GM18507 (cell line): ENCODE measurements at regions not wholly inside any gene's neighbourhood (a gene's known extent, or its start where the extent isn't known, plus 50 kb on each side); places are given as distances from the start of the nearest gene placed in this dataset.

Experiments used
- DNase-seq: peaks from one replicate; pipeline ENCODE4 v3.0.0; 2011; ENCODE audit warnings: low read depth; ENCODE audit not compliant: insufficient read length; ENCODE audit errors: extremely low spot score
- FAIRE-seq: peaks from 2 replicates; lab custom pipeline; 2011; peaks lifted over from hg19 to GRCh38; lab: Jason Lieb, UNC

GRCh38 chr11:90818196-90818745 is 595.4 kb upstream of the CHORDC1 start:
- FAIRE-seq, result no peak

GRCh38 chr11:90809581-90809980 is 586.7 kb upstream of the CHORDC1 start:
- DNase-seq (no peak), FAIRE-seq (no peak)

More at GRCh38 chr11:90818196-90818745, 595.4 kb upstream of the CHORDC1 start:
- DNase-seq, result no peak

GRCh38 chr11:90805172-90805571 is 582.3 kb upstream of the CHORDC1 start:
- FAIRE-seq (no peak), DNase-seq (no peak)

- FAIRE-seq (no peak), DNase-seq (no peak)
Measured at GRCh38 chr11:90803831-90804230, 581.0 kb upstream of the CHORDC1 start.

- FAIRE-seq (no peak), DNase-seq (no peak)
Measured at GRCh38 chr11:90803366-90803765, 580.5 kb upstream of the CHORDC1 start.

GRCh38 chr11:90798769-90799168 is 575.9 kb upstream of the CHORDC1 start:
- no peak for DNase-seq
- FAIRE-seq, result no peak

- FAIRE-seq, result no peak
- no peak for DNase-seq
Measured at GRCh38 chr11:90795746-90796145, 572.9 kb upstream of the CHORDC1 start.

- FAIRE-seq (no peak), DNase-seq (no peak)
Measured at GRCh38 chr11:90788961-90789360, 566.1 kb upstream of the CHORDC1 start.

GRCh38 chr11:90784241-90784814 is 561.5 kb upstream of the CHORDC1 start:
- DNase-seq (no peak), FAIRE-seq (no peak)

- DNase-seq (no peak), FAIRE-seq (no peak)
Measured at GRCh38 chr11:90783111-90783510, 560.3 kb upstream of the CHORDC1 start.

- DNase-seq (no peak), FAIRE-seq (no peak)
Measured at GRCh38 chr11:90779098-90779497, 556.2 kb upstream of the CHORDC1 start.

- peak; percentile 0 for DNase-seq
- FAIRE-seq, result no peak
Measured at GRCh38 chr11:90775567-90776165, 552.8 kb upstream of the CHORDC1 start.

- DNase-seq, result no peak
- FAIRE-seq, result no peak
Measured at GRCh38 chr11:90774727-90775566, 552.1 kb upstream of the CHORDC1 start.

GRCh38 chr11:90770007-90770406 is 547.2 kb upstream of the CHORDC1 start:
- FAIRE-seq (no peak), DNase-seq (no peak)

- no peak for FAIRE-seq
Measured at GRCh38 chr11:90766121-90766520, 543.3 kb upstream of the CHORDC1 start.

GRCh38 chr11:90764691-90765090 is 541.8 kb upstream of the CHORDC1 start:
- DNase-seq (no peak), FAIRE-seq (no peak)

More at GRCh38 chr11:90766121-90766520, 543.3 kb upstream of the CHORDC1 start:
- no peak for DNase-seq

- DNase-seq (no peak), FAIRE-seq (no peak)
Measured at GRCh38 chr11:90757849-90758494, 535.1 kb upstream of the CHORDC1 start.

GRCh38 chr11:90756617-90757016 is 533.8 kb upstream of the CHORDC1 start:
- DNase-seq, result no peak
- FAIRE-seq, result no peak

GRCh38 chr11:90753546-90753945 is 530.7 kb upstream of the CHORDC1 start:
- no peak for FAIRE-seq
- DNase-seq, result no peak

- no peak for DNase-seq
- FAIRE-seq, result no peak
Measured at GRCh38 chr11:90747057-90747456, 524.2 kb upstream of the CHORDC1 start.
